ENCODE measurements at regions not wholly inside any gene's neighbourhood (a gene's known extent, or its start where the extent isn't known, plus 50 kb on each side); places are given as distances from the start of the nearest gene placed in this dataset.

- DNase-seq (ENCODE audit: low read depth, low spot score) = no peak
Observed at GRCh38 chr9:129400971-129401622, 219.8 kb downstream of the C9orf50 start.

- no peak for DNase-seq (ENCODE audit: low read depth, low spot score)
Observed at GRCh38 chr9:129400001-129400970, 220.6 kb downstream of the C9orf50 start.

- DNase-seq (ENCODE audit: low read depth, low spot score) = no peak
Observed at GRCh38 chr9:129399634-129399990, 221.3 kb downstream of the C9orf50 start.

- DNase-seq (ENCODE audit: low read depth, low spot score) = no peak
Observed at GRCh38 chr9:129398961-129399633, 221.0 kb upstream of the IER5L start.

GRCh38 chr9:129398101-129398960, 220.3 kb upstream of the IER5L start:
- peak; percentile 58 for DNase-seq (ENCODE audit: low read depth, low spot score)

- DNase-seq (ENCODE audit: low read depth, low spot score) = no peak
Observed at GRCh38 chr9:129397335-129397734, 219.3 kb upstream of the IER5L start.

GRCh38 chr9:129396365-129396708, 218.3 kb upstream of the IER5L start:
- no peak for DNase-seq (ENCODE audit: low read depth, low spot score)

- DNase-seq (ENCODE audit: low read depth, low spot score) = no peak
Observed at GRCh38 chr9:129395633-129396364, 217.7 kb upstream of the IER5L start.

GRCh38 chr9:129394886-129395279, 216.8 kb upstream of the IER5L start:
- DNase-seq (ENCODE audit: low read depth, low spot score) = no peak

GRCh38 chr9:129394061-129394885, 216.2 kb upstream of the IER5L start:
- no peak for DNase-seq (ENCODE audit: low read depth, low spot score)

- DNase-seq (ENCODE audit: low read depth, low spot score) = no peak
Observed at GRCh38 chr9:129393064-129393463, 215.0 kb upstream of the IER5L start.

GRCh38 chr9:129392093-129392541, 214.1 kb upstream of the IER5L start:
- DNase-seq (ENCODE audit: low read depth, low spot score) = no peak

- no peak for DNase-seq (ENCODE audit: low read depth, low spot score)
Observed at GRCh38 chr9:129391221-129391661, 213.2 kb upstream of the IER5L start.

- no peak for DNase-seq (ENCODE audit: low read depth, low spot score)
Observed at GRCh38 chr9:129390541-129390940, 212.5 kb upstream of the IER5L start.

GRCh38 chr9:129387822-129388221, 209.8 kb upstream of the IER5L start:
- no peak for DNase-seq (ENCODE audit: low read depth, low spot score)

GRCh38 chr9:129386812-129387177, 208.7 kb upstream of the IER5L start:
- no peak for DNase-seq (ENCODE audit: low read depth, low spot score)

GRCh38 chr9:129385211-129385934, 207.3 kb upstream of the IER5L start:
- DNase-seq (ENCODE audit: low read depth, low spot score) = no peak

GRCh38 chr9:129384491-129385210, 206.6 kb upstream of the IER5L start:
- DNase-seq (ENCODE audit: low read depth, low spot score) = no peak
